Endodermal cell (in vitro differentiated cells): ENCODE measurements at regions not wholly inside any gene's neighbourhood (a gene's known extent, or its start where the extent isn't known, plus 50 kb on each side); places are given as distances from the start of the nearest gene placed in this dataset.
A peak's percentile ranks its signal among the peaks of the same experiment; 100 is the strongest.

Experiments used
- DNase-seq: peaks from one replicate; pipeline ENCODE4 v3.0.0-alpha.2; 2017
- H3K27ac ChIP-seq: 2 replicates; pipeline ENCODE4 v1.5.1; 2013; ENCODE audit warnings: mild to moderate bottlenecking, low read depth, low read length, moderate library complexity
- H3K27me3 ChIP-seq: 2 replicates; pipeline ENCODE4 v1.6.1; 2013; ENCODE audit warnings: mild to moderate bottlenecking, low read length, moderate library complexity; ENCODE audit not compliant: insufficient read depth, control insufficient read depth, poor library complexity, severe bottlenecking
- H3K36me3 ChIP-seq: 2 replicates; pipeline ENCODE4 v1.7.0; 2013; ENCODE audit warnings: mild to moderate bottlenecking, low read length, moderate library complexity; ENCODE audit not compliant: control insufficient read depth, insufficient read depth
- H3K4me1 ChIP-seq: one replicate; pipeline ENCODE4 v1.7.0; 2013; ENCODE audit warnings: low read length; ENCODE audit not compliant: control insufficient read depth, insufficient read depth
- H3K4me3 ChIP-seq: 2 replicates; pipeline ENCODE4 v1.5.1; 2013; ENCODE audit warnings: mild to moderate bottlenecking, low read length, moderate library complexity
- H3K9ac ChIP-seq: 2 replicates; pipeline ENCODE4 v1.6.1; 2013; ENCODE audit warnings: mild to moderate bottlenecking, low read length, moderate library complexity; ENCODE audit not compliant: poor library complexity, severe bottlenecking; ENCODE audit errors: extremely low read depth
- H3K9me3 ChIP-seq: 2 replicates; pipeline ENCODE4 v1.6.1; 2013; ENCODE audit warnings: mild to moderate bottlenecking, low read length, moderate library complexity; ENCODE audit not compliant: control insufficient read depth
- H3K27ac Mint-ChIP-seq: 2 replicates; pipeline ENCODE4 v1.8.0; 2020; ENCODE audit warnings: mixed read lengths
- H3K27me3 Mint-ChIP-seq: 2 replicates; pipeline ENCODE4 v1.8.0; 2021; ENCODE audit warnings: mild to moderate bottlenecking, mixed read lengths; ENCODE audit not compliant: insufficient read depth
- H3K36me3 Mint-ChIP-seq: 2 replicates; pipeline ENCODE4 v1.8.0; 2020; ENCODE audit warnings: low read depth, mixed read lengths
- H3K4me1 Mint-ChIP-seq: 2 replicates; pipeline ENCODE4 v1.8.0; 2020; ENCODE audit warnings: mixed read lengths
- H3K4me3 Mint-ChIP-seq: 2 replicates; pipeline ENCODE4 v1.8.0; 2020; ENCODE audit warnings: mild to moderate bottlenecking, moderate library complexity, mixed read lengths
- H3K9me3 Mint-ChIP-seq: 2 replicates; pipeline ENCODE4 v1.8.0; 2020; ENCODE audit warnings: mild to moderate bottlenecking, mixed read lengths
- WGBS, 2 experiments: methylation state at CpG; one replicate each; pipeline versions ENCODE4 v1.1.5 to v1.1.7; 2013; ENCODE audit warnings: missing lambda C conversion rate in 2 of 2, mixed read lengths in 1 of 2; ENCODE audit not compliant: insufficient coverage in 1 of 2, insufficient read length in 1 of 2; 5-methylcytosine and 5-hydroxymethylcytosine counted together
- TF ChIP-seq, protein P1 (sequence below): fragments of 200-600 bp; sonication (generic); conservative IDR thresholded peaks from 2 replicates; pipeline ENCODE4 v1.5.0; 2021; ENCODE audit warnings: antibody characterized with exemption, mild to moderate bottlenecking

DNA sequence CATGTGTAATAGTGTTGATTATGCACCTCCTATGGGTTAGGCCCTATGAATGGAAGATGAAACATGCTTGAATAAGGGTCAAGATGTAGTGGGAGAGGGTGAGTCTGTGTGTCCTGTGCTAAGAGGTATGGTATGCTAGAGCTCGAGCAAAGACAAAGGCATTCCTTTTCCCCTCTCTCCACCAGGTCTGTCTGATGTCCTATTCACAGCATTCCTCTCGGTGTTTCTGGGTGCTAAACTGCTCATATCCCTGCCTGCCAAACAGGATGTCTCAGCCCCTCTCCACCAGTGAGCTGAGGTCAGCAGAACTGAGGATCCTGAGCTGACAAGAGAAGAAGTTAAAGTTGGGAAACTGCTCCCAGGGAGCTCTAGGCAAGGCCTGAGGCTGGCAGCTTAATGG is 344.9 kb downstream of the TSN start:
- Histone ChIP-seq H3K36me3 (no peaks in the 10 kb centered on the region), H3K4me1 (no peaks in the 10 kb centered on the region), H3K27ac (no peak overlapping the region), H3K4me3 (no peak overlapping the region), H3K27me3 (no peaks in the 10 kb centered on the region), H3K9me3 (peaks cover 24% of the 10 kb centered on the region), H3K9ac (no peak overlapping the region)
- Mint-ChIP-seq H3K27ac (peak overlapping the region; percentile 49), H3K27me3 (no peaks in the 10 kb centered on the region), H3K4me1 (peaks cover 21% of the 10 kb centered on the region), H3K9me3 (peaks cover 11% of the 10 kb centered on the region), H3K36me3 (peaks cover 6% of the 10 kb centered on the region), H3K4me3 (no peak overlapping the region)
- DNase-seq: peak; percentile 78
- TF ChIP-seq, protein P1, sequence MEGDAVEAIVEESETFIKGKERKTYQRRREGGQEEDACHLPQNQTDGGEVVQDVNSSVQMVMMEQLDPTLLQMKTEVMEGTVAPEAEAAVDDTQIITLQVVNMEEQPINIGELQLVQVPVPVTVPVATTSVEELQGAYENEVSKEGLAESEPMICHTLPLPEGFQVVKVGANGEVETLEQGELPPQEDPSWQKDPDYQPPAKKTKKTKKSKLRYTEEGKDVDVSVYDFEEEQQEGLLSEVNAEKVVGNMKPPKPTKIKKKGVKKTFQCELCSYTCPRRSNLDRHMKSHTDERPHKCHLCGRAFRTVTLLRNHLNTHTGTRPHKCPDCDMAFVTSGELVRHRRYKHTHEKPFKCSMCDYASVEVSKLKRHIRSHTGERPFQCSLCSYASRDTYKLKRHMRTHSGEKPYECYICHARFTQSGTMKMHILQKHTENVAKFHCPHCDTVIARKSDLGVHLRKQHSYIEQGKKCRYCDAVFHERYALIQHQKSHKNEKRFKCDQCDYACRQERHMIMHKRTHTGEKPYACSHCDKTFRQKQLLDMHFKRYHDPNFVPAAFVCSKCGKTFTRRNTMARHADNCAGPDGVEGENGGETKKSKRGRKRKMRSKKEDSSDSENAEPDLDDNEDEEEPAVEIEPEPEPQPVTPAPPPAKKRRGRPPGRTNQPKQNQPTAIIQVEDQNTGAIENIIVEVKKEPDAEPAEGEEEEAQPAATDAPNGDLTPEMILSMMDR: no peak
- WGBS, 2 experiments: 52 to 79% methylated on average over 2 of the region's 2 CpGs

GRCh38 chr2:122100756-122101155 is 345.3 kb downstream of the TSN start:
- no peak overlapping the region for H3K27ac ChIP-seq

DNA sequence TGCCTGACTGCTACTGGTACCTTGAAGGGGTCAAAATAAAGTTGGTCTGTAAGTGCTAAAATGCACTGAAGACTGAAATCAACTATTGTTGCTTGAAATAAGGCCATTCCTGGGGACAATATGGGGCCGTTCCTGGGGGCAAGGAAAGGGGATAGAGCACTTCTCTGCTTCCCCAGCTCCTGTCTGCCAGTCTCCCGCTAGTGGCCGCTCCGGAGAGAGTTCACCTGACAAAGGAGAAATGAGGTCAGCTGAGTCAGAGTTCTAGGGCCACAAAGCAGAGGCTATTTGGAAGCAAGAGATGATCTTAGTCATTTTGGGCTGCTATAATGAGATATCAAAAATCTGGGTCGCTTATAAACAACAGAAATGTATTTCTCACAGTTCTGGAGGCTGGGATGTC is 345.9 kb downstream of the TSN start:
- H3K36me3 Mint-ChIP-seq: peaks cover 6% of the 10 kb centered on the region
- 73 to 84% methylated on average over 5 of the region's 5 CpGs for WGBS, 2 experiments
- TF ChIP-seq, protein P1: peak; percentile 56
- H3K9ac ChIP-seq: no peak overlapping the region
- peak; percentile 71 for DNase-seq
- H3K9me3 Mint-ChIP-seq: peaks cover 11% of the 10 kb centered on the region
- H3K9me3 ChIP-seq: peaks cover 24% of the 10 kb centered on the region
- no peaks in the 10 kb centered on the region for H3K36me3 ChIP-seq
- no peak overlapping the region for H3K4me3 ChIP-seq
- no peak overlapping the region for H3K4me3 Mint-ChIP-seq
- H3K27ac Mint-ChIP-seq: peak overlapping the region; percentile 49
- H3K27me3 ChIP-seq: no peaks in the 10 kb centered on the region
- no peak overlapping the region for H3K27ac ChIP-seq
- H3K27me3 Mint-ChIP-seq: no peaks in the 10 kb centered on the region
- H3K4me1 Mint-ChIP-seq: peaks cover 27% of the 10 kb centered on the region
- no peaks in the 10 kb centered on the region for H3K4me1 ChIP-seq

More at GRCh38 chr2:122100756-122101155, 345.3 kb downstream of the TSN start:
- TF ChIP-seq, protein P1: no peak
- Mint-ChIP-seq H3K9me3 (peaks cover 11% of the 10 kb centered on the region), H3K4me1 (peaks cover 26% of the 10 kb centered on the region), H3K27ac (peak overlapping the region; percentile 49), H3K27me3 (no peaks in the 10 kb centered on the region), H3K36me3 (peaks cover 6% of the 10 kb centered on the region), H3K4me3 (no peak overlapping the region)
- Histone ChIP-seq H3K36me3 (no peaks in the 10 kb centered on the region), H3K4me3 (no peak overlapping the region), H3K27me3 (no peaks in the 10 kb centered on the region), H3K4me1 (no peaks in the 10 kb centered on the region), H3K9me3 (peaks cover 24% of the 10 kb centered on the region), H3K9ac (no peak overlapping the region)
- no peak for DNase-seq
